H1 (cell line): ENCODE measurements at regions not wholly inside any gene's neighbourhood (a gene's known extent, or its start where the extent isn't known, plus 50 kb on each side); places are given as distances from the start of the nearest gene placed in this dataset.

ENCODE experiments used
- CTCF ChIA-PET: fragments of 300-600 bp; sonication (Branson Sonifier 250); formaldehyde crosslinking; loops from one replicate; lab custom pipeline; 2021; ENCODE audit not compliant: partially characterized antibody; lab: Charles Lee
- POLR2A ChIA-PET: fragments of 300-600 bp; sonication (Branson Sonifier 250); formaldehyde crosslinking; loops from one replicate; lab custom pipeline; 2021; ENCODE audit warnings: inconsistent platforms; ENCODE audit not compliant: partially characterized antibody; lab: Charles Lee
- DNase-seq, 2 experiments: peaks; one replicate each; pipeline versions ENCODE4 v3.0.0 to v3.0.0-alpha.2; 2010 to 2022; ENCODE audit warnings: low spot score in 2 of 2, low read depth in 1 of 2, mixed read lengths in 1 of 2
- FAIRE-seq: peaks from 2 replicates; lab custom pipeline; 2011; peaks lifted over from hg19 to GRCh38; lab: Jason Lieb, UNC
- H2AFZ ChIP-seq: 2 replicates; pipeline ENCODE4 v1.8.1; 2012; ENCODE audit warnings: low read length, inconsistent platforms
- H2AK5ac ChIP-seq: 2 replicates; pipeline ENCODE4 v1.6.1; 2013; ENCODE audit warnings: low read depth, low read length
- H2BK120ac ChIP-seq: replicated peaks from 2 replicates; pipeline ENCODE3; 2013; ENCODE audit warnings: low read depth, low read length, inconsistent platforms
- H2BK12ac ChIP-seq: 2 replicates; pipeline ENCODE4 v1.6.1; 2013; ENCODE audit warnings: low read depth, low read length
- H2BK15ac ChIP-seq: 2 replicates; pipeline ENCODE4 v1.6.1; 2013; ENCODE audit warnings: low read length
- H2BK20ac ChIP-seq: 2 replicates; pipeline ENCODE4 v1.6.1; 2013; ENCODE audit warnings: low read length
- H2BK5ac ChIP-seq: 2 replicates; pipeline ENCODE4 v1.6.1; 2013; ENCODE audit warnings: low read depth, low read length
- H3K14ac ChIP-seq: 2 replicates; pipeline ENCODE4 v1.6.1; 2013; ENCODE audit warnings: inconsistent platforms; ENCODE audit not compliant: insufficient read length
- H3K18ac ChIP-seq: 2 replicates; pipeline ENCODE4 v1.6.1; 2013; ENCODE audit warnings: low read length; ENCODE audit errors: extremely low read depth
- H3K23ac ChIP-seq: 2 replicates; pipeline ENCODE4 v1.6.1; 2013; ENCODE audit warnings: inconsistent platforms; ENCODE audit not compliant: insufficient read length
- H3K23me2 ChIP-seq: 2 replicates; pipeline ENCODE4 v1.6.1; 2013; ENCODE audit warnings: low read depth, low read length
- H3K27ac ChIP-seq: 2 replicates; pipeline ENCODE4 v1.6.1; 2011; ENCODE audit warnings: low read depth, low read length, inconsistent platforms
- H3K27me3 ChIP-seq, 4 experiments: replicated peaks in 1 of 4; 1 replicate in 1 of 4; 2 replicates in 3 of 4; pipeline versions ENCODE4 v1.6.1 to v1.8.1; 2011 to 2013; ENCODE audit warnings: low read length in 3 of 4, mild to moderate bottlenecking in 3 of 4, inconsistent platforms in 2 of 4, mixed read lengths in 2 of 4, moderate library complexity in 1 of 4; ENCODE audit not compliant: control insufficient read depth in 3 of 4, insufficient read depth in 3 of 4; ENCODE audit errors: extremely low read depth in 1 of 4
- H3K36me3 ChIP-seq, 4 experiments: 2 replicates each; pipeline versions ENCODE4 v1.6.1 to v1.8.1; 2011 to 2013; ENCODE audit warnings: mild to moderate bottlenecking in 4 of 4, low read length in 3 of 4, moderate library complexity in 2 of 4, control low read depth in 1 of 4, inconsistent platforms in 1 of 4; ENCODE audit not compliant: insufficient read depth in 4 of 4, control insufficient read depth in 2 of 4
- H3K4ac ChIP-seq: replicated peaks from 2 replicates; pipeline ENCODE3; 2013; ENCODE audit warnings: low read length, low read depth, mixed read lengths, inconsistent platforms; ENCODE audit not compliant: insufficient read length
- H3K4me1 ChIP-seq, 4 experiments: replicated peaks in 1 of 4; 1 replicate in 1 of 4; 2 replicates in 3 of 4; pipeline versions ENCODE4 v1.6.1 to v1.8.1; 2011 to 2013; ENCODE audit warnings: low read length in 3 of 4, inconsistent platforms in 2 of 4, mixed read lengths in 1 of 4; ENCODE audit not compliant: insufficient read depth in 4 of 4, control insufficient read depth in 3 of 4
- H3K4me2 ChIP-seq, 2 experiments: 2 replicates each; pipeline versions ENCODE4 v1.6.1 to v1.8.1; 2011 to 2013; ENCODE audit warnings: low read depth in 2 of 2, low read length in 2 of 2, control low read depth in 1 of 2, inconsistent platforms in 1 of 2, mild to moderate bottlenecking in 1 of 2; ENCODE audit not compliant: insufficient read depth in 1 of 2
- H3K4me3 ChIP-seq, 4 experiments: fragments of 200-600, 300-600 bp in 1 of 4; sonication (generic), shearing (Covaris generic), sonication (Bioruptor Twin) in 1 of 4; 2 replicates each; pipeline versions ENCODE4 v1.5.1 to v1.8.1; 2011 to 2016; ENCODE audit warnings: low read length in 4 of 4, low read depth in 3 of 4, control low read depth in 2 of 4, inconsistent platforms in 2 of 4, mild to moderate bottlenecking in 2 of 4, mixed read lengths in 1 of 4, moderate library complexity in 1 of 4; ENCODE audit not compliant: insufficient read depth in 2 of 4; ENCODE audit errors: extremely low read depth in 1 of 4
- H3K56ac ChIP-seq: replicated peaks from 2 replicates; pipeline ENCODE3; 2013; ENCODE audit warnings: low read depth, mild to moderate bottlenecking, mixed read lengths, low read length, inconsistent platforms; ENCODE audit not compliant: insufficient read length
- H3K79me1 ChIP-seq: 2 replicates; pipeline ENCODE4 v1.6.1; 2013; ENCODE audit warnings: low read depth, low read length, control low read depth
- H3K79me2 ChIP-seq, 2 experiments: 2 replicates each; pipeline versions ENCODE4 v1.6.1 to v1.8.1; 2012 to 2013; ENCODE audit warnings: low read length in 2 of 2, mild to moderate bottlenecking in 2 of 2, inconsistent platforms in 1 of 2; ENCODE audit not compliant: insufficient read depth in 2 of 2, control insufficient read depth in 1 of 2
- H3K9ac ChIP-seq, 4 experiments: replicated peaks in 1 of 4; 1 replicate in 1 of 4; 2 replicates in 3 of 4; pipeline versions ENCODE4 v1.6.1 to v1.8.1; 2011 to 2013; ENCODE audit warnings: low read depth in 3 of 4, low read length in 3 of 4, control low read depth in 2 of 4, mild to moderate bottlenecking in 2 of 4, moderate library complexity in 2 of 4, inconsistent platforms in 1 of 4; ENCODE audit errors: extremely low read depth in 1 of 4
- H3K9me3 ChIP-seq, 2 experiments: 2 replicates each; pipeline versions ENCODE4 v1.6.1 to v1.8.1; 2012 to 2013; ENCODE audit warnings: mild to moderate bottlenecking in 2 of 2, moderate library complexity in 2 of 2, control low read depth in 1 of 2, inconsistent platforms in 1 of 2, low read depth in 1 of 2, low read length in 1 of 2, mixed read lengths in 1 of 2; ENCODE audit not compliant: insufficient read depth in 2 of 2
- H4K20me1 ChIP-seq, 2 experiments: replicated peaks in 1 of 2; 2 replicates each; pipeline versions ENCODE3 to v1.8.1; 2011 to 2013; ENCODE audit warnings: inconsistent platforms in 2 of 2, low read length in 2 of 2, mild to moderate bottlenecking in 1 of 2; ENCODE audit not compliant: insufficient read depth in 2 of 2, control insufficient read depth in 1 of 2
- H4K5ac ChIP-seq: 2 replicates; pipeline ENCODE4 v1.6.1; 2013; ENCODE audit warnings: low read length, low read depth, mixed read lengths, inconsistent platforms; ENCODE audit not compliant: insufficient read length
- H4K8ac ChIP-seq: 2 replicates; pipeline ENCODE4 v1.8.0; 2013; ENCODE audit warnings: mild to moderate bottlenecking, moderate library complexity, low read length, inconsistent platforms; ENCODE audit not compliant: insufficient read depth; ENCODE audit errors: extremely low read depth
- H4K91ac ChIP-seq: replicated peaks from 2 replicates; pipeline ENCODE3; 2013; ENCODE audit warnings: low read length, mixed read lengths, inconsistent platforms; ENCODE audit not compliant: insufficient read length
- ATF2 ChIP-seq: IDR thresholded peaks from 2 replicates; pipeline ENCODE4 v1.6.1; 2012; ENCODE audit warnings: low read length, inconsistent platforms
- E2F6 ChIP-seq: IDR thresholded peaks from 2 replicates; pipeline ENCODE4 v1.6.1; 2012; ENCODE audit warnings: inconsistent platforms
- EZH2 ChIP-seq: fragments of 200-600 bp; sonication (generic); IDR thresholded peaks from 2 replicates; pipeline ENCODE4 v1.7.1; 2012; ENCODE audit warnings: low read depth, mild to moderate bottlenecking, moderate library complexity, low read length, inconsistent platforms; ENCODE audit not compliant: severe bottlenecking
- RNF2 ChIP-seq: fragments of 200-900, 300-1000 bp; sonication (generic); IDR thresholded peaks from 2 replicates; pipeline ENCODE4 v1.7.1; 2016; ENCODE audit warnings: borderline replicate concordance, low read depth, mild to moderate bottlenecking, antibody characterized with exemption, low read length; ENCODE audit not compliant: poor library complexity, severe bottlenecking; ENCODE audit errors: missing control alignments
- RXRA ChIP-seq: IDR thresholded peaks from 2 replicates; pipeline ENCODE4 v1.6.1; 2011; ENCODE audit warnings: low read depth, mild to moderate bottlenecking, low read length, moderate library complexity; ENCODE audit not compliant: insufficient read depth
- SAP30 ChIP-seq: fragments of 300-600 bp; sonication (generic); IDR thresholded peaks from 2 replicates; pipeline ENCODE4 v1.7.1; 2012; ENCODE audit warnings: low read length, moderate library complexity, mild to moderate bottlenecking, inconsistent platforms; ENCODE audit not compliant: insufficient read depth, insufficient replicate concordance
- SP2 ChIP-seq: IDR thresholded peaks from 2 replicates; pipeline ENCODE4 v1.6.1; 2012; ENCODE audit warnings: mild to moderate bottlenecking, low read length, inconsistent platforms
- WGBS, 2 experiments: shearing (Covaris generic) in 1 of 2; methylation state at CpG; one replicate each; pipeline versions ENCODE4 v1.1.6 to v1.1.7; 2013 to 2015; ENCODE audit warnings: low lambda C conversion rate in 2 of 2, mixed read lengths in 2 of 2, inconsistent platforms in 1 of 2, low coverage in 1 of 2, missing lambda C conversion rate in 1 of 2; ENCODE audit not compliant: insufficient replicate concordance in 2 of 2, insufficient coverage in 1 of 2, insufficient read length in 1 of 2; ENCODE audit errors: extremely low coverage in 1 of 2, missing lambda C conversion rate in 1 of 2; 5-methylcytosine and 5-hydroxymethylcytosine counted together
- TF ChIP-seq, protein P1 (sequence below): IDR thresholded peaks from 2 replicates; pipeline ENCODE4 v1.6.1; 2011; ENCODE audit warnings: low read length, improper control_type of control experiment

DNA sequence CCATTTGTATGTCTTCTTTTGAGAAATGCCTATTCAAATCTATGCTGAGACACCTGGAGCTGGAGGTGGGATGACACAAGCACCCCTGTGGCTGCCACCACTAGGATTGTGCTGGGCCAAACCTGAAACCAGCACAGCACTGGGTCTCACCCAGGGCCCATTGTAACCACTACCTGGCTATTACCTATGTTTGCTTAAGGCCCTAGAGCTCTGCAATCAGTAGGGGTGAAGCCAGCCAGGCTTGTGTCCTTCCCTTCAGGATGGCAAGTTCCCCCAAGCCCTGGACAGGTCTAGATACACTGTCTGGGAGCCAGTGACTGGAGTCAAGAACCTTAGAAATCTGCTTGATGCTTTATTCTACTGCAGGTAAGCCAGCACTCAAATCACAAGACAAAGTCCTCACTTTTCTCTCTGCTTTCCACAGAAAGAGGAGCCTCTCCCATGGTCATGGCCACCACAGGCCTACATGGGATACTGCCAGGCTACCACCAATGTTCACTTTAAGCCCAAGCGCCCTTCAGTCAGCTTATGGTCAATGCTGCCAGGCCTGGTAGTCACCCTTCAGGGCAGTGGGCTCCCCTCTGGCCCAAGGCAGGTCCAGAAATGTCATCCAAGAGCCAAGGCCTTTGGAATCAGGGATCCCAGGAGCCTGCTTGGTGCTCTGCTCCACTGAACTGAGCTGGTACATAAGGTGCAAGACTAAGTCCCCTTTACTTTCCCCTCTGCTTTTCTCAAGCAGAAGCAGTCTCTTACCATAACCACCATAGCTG is 105.3 kb downstream of the BMS1 start:
- Histone ChIP-seq H3K79me1 (no peaks in the 10 kb centered on the region), H3K27ac (no peak overlapping the region), H4K8ac (no peak overlapping the region), H2AK5ac (no peak overlapping the region), H3K4ac (no peak overlapping the region), H3K4me1 (peaks cover 0 to 3% (median 0%) of the 10 kb centered on the region in 4 experiments; a peak in 1 of 7 replicates), H2AFZ (no peak overlapping the region), H3K9me3 (no peaks in the 10 kb centered on the region; a peak in 1 of 4 replicates), H3K23me2 (no peaks in the 10 kb centered on the region), H3K27me3 (no peaks in the 10 kb centered on the region), H3K23ac (no peak overlapping the region), H4K20me1 (no peaks in the 10 kb centered on the region), H2BK20ac (no peak overlapping the region), H2BK15ac (no peak overlapping the region), H3K14ac (no peak overlapping the region), H4K5ac (no peak overlapping the region), H3K56ac (no peak overlapping the region), H3K18ac (no peak overlapping the region), H2BK12ac (no peak overlapping the region), H3K36me3 (no peaks in the 10 kb centered on the region), H3K79me2 (no peaks in the 10 kb centered on the region), H4K91ac (no peak overlapping the region), H3K9ac (no peak overlapping the region), H3K4me3 (no peak overlapping the region), H3K4me2 (no peak overlapping the region), H2BK120ac (no peak overlapping the region), H2BK5ac (no peak overlapping the region)
- CTCF ChIA-PET, result interaction anchor here (1.3 kb wide), 1 partner anchor 20 kb away, joined by 4 read pairs; no protein-coding TSS in a partner anchor
- 94% methylated on average over 1 of the region's 1 CpG; no CpG with 5 or more reads in 1 of the 2 experiments for WGBS, 2 experiments
- POLR2A ChIA-PET, result interaction anchor here (0.6 kb wide), 1 partner anchor 150 kb away, joined by 3 read pairs; no protein-coding TSS in a partner anchor
- DNase-seq (no peak), FAIRE-seq (no peak)
- TF ChIP-seq, protein P1, sequence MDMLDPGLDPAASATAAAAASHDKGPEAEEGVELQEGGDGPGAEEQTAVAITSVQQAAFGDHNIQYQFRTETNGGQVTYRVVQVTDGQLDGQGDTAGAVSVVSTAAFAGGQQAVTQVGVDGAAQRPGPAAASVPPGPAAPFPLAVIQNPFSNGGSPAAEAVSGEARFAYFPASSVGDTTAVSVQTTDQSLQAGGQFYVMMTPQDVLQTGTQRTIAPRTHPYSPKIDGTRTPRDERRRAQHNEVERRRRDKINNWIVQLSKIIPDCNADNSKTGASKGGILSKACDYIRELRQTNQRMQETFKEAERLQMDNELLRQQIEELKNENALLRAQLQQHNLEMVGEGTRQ, result no peak
- TF ChIP-seq RNF2, result no peak
- TF ChIP-seq SAP30, result no peak
- no peak for TF ChIP-seq RXRA
- TF ChIP-seq SP2, result no peak
- TF ChIP-seq EZH2, result no peak
- no peak for TF ChIP-seq E2F6
- no peak for TF ChIP-seq ATF2
